ENCODE measurements at regions not wholly inside any gene's neighbourhood (a gene's known extent, or its start where the extent isn't known, plus 50 kb on each side); places are given as distances from the start of the nearest gene placed in this dataset.
"Not testable (repeated sequence)": the region's sequence is repeated elsewhere in the genome, so short reads cannot be mapped to it uniquely, and the experiment has no call there.

GRCh38 chr12:19625551-19625950 is 186.3 kb downstream of the AEBP2 start:
- DNase-seq (ENCODE audit: low read depth in 2 of 2): not testable (repeated sequence)

GRCh38 chr12:19627719-19628118 is 188.4 kb downstream of the AEBP2 start:
- DNase-seq (ENCODE audit: low read depth in 2 of 2): no peak

DNA sequence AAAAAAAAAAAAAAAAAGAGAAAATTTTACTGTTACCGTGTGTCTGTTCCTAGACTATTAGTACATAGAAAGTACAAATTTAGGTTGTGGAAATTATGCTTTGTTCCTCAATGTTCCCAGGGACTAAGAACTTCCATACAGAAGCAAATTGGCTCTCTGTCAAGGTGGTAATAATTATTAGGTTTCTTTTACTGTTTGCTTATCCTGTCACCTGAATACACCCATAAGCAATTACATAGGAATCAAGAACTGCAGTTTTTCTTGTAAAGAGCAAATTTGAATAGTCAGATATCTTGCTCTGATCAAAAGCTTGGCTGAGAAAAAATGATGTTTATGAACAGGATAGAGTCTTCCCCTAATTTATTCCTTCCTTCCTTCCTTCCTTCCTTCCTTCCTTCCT is 191.2 kb downstream of the AEBP2 start:
- DNase-seq (ENCODE audit: low read depth in 2 of 2): no peak

GRCh38 chr12:19633194-19633593 is 193.9 kb downstream of the AEBP2 start:
- DNase-seq (ENCODE audit: low read depth in 2 of 2): no peak

GRCh38 chr12:19633641-19634040 is 194.3 kb downstream of the AEBP2 start:
- no peak for DNase-seq (ENCODE audit: low read depth in 2 of 2)

DNA sequence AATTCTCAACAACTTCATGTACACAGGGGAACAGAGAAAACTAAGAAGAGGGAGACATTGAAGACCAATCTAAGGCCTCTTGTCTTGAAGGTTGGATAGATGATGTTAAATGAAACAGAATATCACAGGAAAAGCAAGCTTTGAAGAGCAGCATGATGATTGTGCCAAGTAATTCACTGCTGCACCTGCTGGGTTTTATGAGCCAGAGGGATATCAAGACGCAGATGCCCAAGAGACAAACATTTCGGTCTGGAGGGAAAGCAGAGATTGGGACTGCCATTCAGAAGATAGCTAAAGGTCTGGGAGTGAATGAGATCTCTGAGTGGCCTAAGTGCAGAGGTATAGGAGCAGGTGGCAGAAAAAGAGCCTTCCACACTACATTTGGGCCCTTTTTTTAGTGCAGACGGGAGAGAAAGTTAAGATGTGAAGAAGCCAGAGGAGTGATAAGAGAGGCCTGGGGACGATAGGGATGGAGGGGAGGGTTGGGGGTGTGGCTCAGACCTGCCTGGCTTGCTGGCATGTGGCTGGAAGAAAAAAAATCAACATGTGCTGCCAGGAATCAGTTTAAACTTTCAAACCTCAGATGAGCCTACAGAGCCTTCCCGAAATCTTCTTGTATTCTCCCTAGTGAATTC is 200.6 kb downstream of the AEBP2 start:
- no peak for DNase-seq (ENCODE audit: low read depth in 2 of 2)

DNA sequence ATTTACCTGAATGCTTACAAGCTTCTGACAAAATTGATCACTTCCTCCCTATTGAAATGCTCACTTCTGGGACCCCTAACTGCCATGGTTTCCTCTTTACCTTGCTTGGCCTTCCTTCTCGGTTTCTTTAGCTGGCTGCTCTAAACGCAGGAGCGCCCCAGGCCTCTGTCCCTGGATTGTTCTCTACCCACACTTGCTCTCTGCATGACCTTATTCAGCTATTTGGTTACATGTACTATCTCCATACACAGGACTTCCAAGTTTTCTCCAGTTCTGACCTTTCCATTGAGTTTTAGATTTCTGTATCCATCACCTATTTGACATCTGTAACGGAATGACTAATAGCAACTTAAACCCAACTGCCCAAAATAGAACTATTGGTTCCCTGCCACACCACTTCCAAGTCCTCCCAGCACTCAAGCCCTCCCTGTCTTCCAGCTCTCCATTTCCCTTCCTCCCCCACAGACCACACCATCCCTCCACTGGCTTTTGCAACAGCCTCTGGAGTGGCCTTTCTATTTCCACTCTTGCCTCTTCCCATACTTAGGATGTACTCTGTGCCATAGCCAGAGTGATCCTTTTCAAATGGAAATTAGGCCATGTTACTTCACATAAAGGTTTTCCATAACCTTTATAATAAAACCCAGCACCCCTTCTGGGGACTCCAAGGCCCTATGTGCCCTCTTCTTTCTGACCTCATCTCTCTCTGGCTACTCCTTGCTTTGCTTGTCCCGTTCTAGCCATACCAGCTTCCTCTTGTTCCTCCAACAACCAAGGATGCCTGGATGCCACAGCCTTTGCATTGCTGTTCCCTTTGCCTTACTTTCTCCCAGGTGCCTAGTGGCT is 202.2 kb downstream of the AEBP2 start:
- no peak for DNase-seq (ENCODE audit: low read depth in 2 of 2)

- no peak for DNase-seq (ENCODE audit: low read depth in 2 of 2)
Observed at GRCh38 chr12:19642345-19642744, 203.1 kb downstream of the AEBP2 start.

DNA sequence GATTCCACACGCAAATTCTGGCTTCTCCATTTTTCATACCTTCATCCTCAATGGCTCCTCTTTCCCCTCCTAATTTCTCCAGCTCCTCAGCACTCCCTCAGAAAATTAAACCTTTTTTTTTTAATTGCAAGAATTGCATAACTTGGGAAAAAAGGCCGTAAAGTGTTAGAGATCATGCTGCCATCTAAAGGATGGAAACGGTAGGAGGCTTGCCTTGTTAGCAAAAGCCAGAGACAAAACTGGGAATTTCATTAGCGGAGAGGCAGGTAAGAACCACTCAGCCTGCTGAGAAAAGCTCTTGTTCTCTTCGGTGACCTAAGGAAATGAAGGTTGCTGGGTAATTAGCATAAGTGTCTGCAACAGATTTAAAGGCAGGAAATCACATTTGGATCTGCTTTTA is 204.3 kb downstream of the AEBP2 start:
- DNase-seq (ENCODE audit: low read depth in 2 of 2): no peak

DNA sequence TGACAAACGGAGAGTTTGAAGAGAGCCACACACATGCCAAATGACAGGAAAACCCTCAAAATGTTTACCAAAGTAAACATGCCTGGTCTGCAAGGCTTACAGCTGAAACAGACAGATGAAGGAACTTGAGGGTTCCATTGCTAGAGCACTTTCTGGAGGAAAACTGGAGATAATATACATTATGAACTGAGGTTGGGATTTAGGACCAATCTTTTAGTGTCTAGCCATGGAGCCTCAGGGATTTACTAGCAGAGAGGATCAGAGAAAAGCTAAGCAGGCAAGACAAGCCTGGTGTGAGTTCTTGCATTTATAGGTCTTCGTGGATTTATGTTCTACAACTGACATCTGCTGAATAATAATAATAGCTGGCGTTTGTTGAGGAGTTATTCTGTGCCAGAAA is 205.3 kb downstream of the AEBP2 start:
- DNase-seq (ENCODE audit: low read depth in 2 of 2): no peak

- DNase-seq (ENCODE audit: low read depth in 2 of 2): no peak
Observed at GRCh38 chr12:19645823-19646222, 206.5 kb downstream of the AEBP2 start.

DNA sequence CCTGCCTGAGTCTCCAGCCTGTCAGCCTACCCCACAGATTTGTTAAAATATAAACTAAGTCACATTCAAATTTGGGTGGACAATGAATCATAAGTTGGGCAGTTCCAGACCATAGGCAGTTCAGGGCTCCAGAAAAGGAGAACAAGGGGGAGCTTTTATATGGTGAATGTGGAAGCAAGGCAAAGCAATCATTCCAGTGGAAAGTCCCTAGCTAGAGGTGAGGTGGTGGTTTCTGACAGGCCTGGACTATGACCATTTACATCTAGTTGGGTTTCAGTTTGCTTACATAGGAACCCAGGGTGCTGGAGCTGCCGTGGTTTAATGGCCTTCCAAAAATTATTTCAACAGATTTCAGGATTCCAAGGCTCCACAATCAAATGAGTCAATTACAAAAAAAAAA is 207.3 kb downstream of the AEBP2 start:
- DNase-seq (ENCODE audit: low read depth in 2 of 2): no peak

- DNase-seq (ENCODE audit: low read depth in 2 of 2): no peak
Observed at GRCh38 chr12:19647806-19648556, 208.7 kb downstream of the AEBP2 start.

GRCh38 chr12:19648591-19648990 is 209.3 kb downstream of the AEBP2 start:
- DNase-seq (ENCODE audit: low read depth in 2 of 2): no peak

- no peak for DNase-seq (ENCODE audit: low read depth in 2 of 2)
Observed at GRCh38 chr12:19652386-19652785, 213.1 kb downstream of the AEBP2 start.

- no peak for DNase-seq (ENCODE audit: low read depth in 2 of 2)
Observed at GRCh38 chr12:19654650-19655376, 215.5 kb downstream of the AEBP2 start.

GRCh38 chr12:19657118-19657731 is 217.9 kb downstream of the AEBP2 start:
- no peak for DNase-seq (ENCODE audit: low read depth in 2 of 2)

DNA sequence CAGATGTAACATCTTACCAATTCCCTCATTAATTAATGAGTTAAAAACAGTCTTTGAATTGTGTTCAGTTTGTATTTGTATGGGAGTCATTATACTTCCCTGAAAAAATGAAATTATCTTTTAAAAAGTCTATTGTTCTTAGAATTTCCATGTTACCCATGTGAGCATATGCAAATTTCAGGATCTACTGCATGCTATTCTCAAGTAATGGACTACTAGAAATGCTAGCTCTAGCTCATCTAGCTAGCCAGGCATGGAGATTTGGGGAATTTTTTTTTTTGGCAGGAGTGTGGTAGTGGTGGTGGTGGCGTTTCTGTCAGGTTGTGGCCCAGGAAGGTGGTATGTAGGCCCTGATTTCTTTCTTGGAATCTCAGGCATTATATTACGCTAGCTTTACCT is 218.4 kb downstream of the AEBP2 start:
- DNase-seq (ENCODE audit: low read depth in 2 of 2): no peak

GRCh38 chr12:19659086-19659485 is 219.8 kb downstream of the AEBP2 start:
- DNase-seq (ENCODE audit: low read depth in 2 of 2): no peak

- DNase-seq (ENCODE audit: low read depth in 2 of 2): no peak
Observed at GRCh38 chr12:19659501-19659900, 220.2 kb downstream of the AEBP2 start.

DNA sequence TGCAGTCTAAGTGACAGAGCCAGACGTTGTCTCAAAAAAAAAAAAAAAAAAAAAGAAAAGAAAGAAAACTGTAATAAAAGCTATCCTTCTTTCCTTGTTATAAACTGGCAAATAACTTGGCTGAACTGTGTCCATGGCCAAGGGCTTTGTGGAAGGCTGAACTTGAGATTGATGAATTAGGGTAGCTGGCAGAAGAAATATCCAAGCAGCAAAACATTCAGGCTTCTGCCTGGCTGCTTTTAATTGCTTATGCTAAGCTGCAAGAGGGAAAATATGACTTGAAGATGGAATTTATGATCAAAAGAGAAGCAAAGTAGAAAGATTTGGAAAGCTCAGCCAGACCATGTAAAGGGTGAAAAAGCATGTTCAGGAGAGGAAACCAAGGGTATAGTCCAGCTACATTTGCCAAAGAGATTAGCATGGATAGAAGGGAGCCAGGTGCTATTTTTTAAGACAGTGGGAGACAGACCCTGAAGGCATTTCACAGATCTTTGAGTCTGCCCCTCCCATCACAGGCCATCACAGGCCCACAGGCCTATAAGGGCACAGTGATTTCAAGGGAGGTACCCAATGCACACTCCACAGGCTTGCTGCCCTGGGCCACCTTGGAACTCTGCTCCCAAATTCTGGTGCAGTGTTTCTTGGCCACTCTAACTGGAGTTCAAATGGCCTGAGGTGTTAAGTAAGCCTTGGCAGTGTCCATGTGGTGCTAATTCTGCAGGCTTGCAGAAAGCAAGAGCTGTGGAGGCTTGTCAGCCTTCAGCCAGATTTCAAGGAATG is 226.0 kb downstream of the AEBP2 start:
- DNase-seq (ENCODE audit: low read depth in 2 of 2): no peak

Measured in stimulated activated CD4-positive, alpha-beta T cell treated with anti-CD3 and anti-CD28 coated beads, Interleukin-4, amount 100 ng/mL, for 48 hours (primary cell).